Gastrocnemius medialis (tissue), 4 donors: ENCODE measurements at regions not wholly inside any gene's neighbourhood (a gene's known extent, or its start where the extent isn't known, plus 50 kb on each side); places are given as distances from the start of the nearest gene placed in this dataset.

Experiments
- POLR2A ChIP-seq, 2 donors: fragments of 450-650 bp; IDR thresholded peaks; one replicate each; pipeline ENCODE4 v1.6.1; 2017; ENCODE audit warnings: antibody characterized with exemption in 2 of 2, mild to moderate bottlenecking in 2 of 2, moderate library complexity in 2 of 2
- TF ChIP-seq, protein P1 (sequence below), 5 experiments: fragments of 450-650 bp in 3 of 5; fragments of 200-600 bp in 2 of 5; sonication (generic) in 2 of 5; IDR thresholded peaks in 4 of 5; conservative IDR thresholded peaks in 1 of 5; 1 replicate in 4 of 5; 2 replicates in 1 of 5; pipeline ENCODE4 v1.5.1; 2016 to 2019; ENCODE audit warnings: antibody characterized with exemption in 5 of 5, mild to moderate bottlenecking in 3 of 5, moderate library complexity in 3 of 5

DNA sequence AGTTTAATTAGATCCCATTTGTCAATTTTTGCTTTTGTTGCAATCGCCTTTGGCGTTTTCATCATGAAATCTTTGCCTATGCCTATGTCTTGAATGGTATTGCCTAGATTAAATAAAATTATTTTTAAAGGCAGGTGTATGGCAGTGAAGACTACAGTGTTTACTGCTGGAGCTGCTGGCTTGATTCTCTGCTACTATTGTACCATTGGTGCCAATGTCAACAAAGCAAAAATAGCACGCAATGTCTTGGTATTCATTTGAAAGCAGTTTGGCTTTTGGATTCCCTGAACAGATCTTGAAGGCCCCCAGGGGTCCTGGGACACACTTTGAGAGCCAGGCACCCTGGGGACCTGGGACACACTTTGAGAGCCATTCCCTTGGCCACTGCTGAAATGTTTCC is 125.4 kb upstream of the ACKR3 start:
- no peak for TF ChIP-seq POLR2A (IDR thresholded peaks at IDR 0.05)
- TF ChIP-seq, protein P1, sequence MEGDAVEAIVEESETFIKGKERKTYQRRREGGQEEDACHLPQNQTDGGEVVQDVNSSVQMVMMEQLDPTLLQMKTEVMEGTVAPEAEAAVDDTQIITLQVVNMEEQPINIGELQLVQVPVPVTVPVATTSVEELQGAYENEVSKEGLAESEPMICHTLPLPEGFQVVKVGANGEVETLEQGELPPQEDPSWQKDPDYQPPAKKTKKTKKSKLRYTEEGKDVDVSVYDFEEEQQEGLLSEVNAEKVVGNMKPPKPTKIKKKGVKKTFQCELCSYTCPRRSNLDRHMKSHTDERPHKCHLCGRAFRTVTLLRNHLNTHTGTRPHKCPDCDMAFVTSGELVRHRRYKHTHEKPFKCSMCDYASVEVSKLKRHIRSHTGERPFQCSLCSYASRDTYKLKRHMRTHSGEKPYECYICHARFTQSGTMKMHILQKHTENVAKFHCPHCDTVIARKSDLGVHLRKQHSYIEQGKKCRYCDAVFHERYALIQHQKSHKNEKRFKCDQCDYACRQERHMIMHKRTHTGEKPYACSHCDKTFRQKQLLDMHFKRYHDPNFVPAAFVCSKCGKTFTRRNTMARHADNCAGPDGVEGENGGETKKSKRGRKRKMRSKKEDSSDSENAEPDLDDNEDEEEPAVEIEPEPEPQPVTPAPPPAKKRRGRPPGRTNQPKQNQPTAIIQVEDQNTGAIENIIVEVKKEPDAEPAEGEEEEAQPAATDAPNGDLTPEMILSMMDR (IDR thresholded peaks at IDR 0.05 in 4 of 5, conservative IDR thresholded peaks at IDR 0.05 in 1 of 5): no peak
